ENCODE measurements at regions not wholly inside any gene's neighbourhood (a gene's known extent, or its start where the extent isn't known, plus 50 kb on each side); places are given as distances from the start of the nearest gene placed in this dataset.

DNA sequence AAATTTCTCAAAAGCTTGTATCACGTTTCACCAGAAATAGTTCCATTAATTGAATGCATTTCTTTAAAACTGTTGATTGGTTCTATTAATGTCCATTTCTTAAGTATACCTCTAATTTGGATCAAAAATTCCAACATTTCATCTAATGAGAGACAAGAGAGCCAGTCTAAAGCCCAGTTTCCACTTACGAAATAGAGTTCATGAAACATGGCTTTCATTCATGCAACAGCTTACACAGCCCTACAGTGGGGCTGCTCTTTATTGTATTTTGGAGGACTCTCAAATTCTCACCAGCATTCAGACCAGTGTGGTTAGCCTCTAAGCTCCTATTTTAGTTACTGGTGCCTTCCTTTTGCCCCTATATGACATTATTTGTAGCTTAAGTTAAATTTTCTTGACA is 566.9 kb upstream of the RGMB start:
- TF ChIP-seq POLR2A (IDR thresholded peaks at IDR 0.05), result no peak
- TF ChIP-seq, protein P1, sequence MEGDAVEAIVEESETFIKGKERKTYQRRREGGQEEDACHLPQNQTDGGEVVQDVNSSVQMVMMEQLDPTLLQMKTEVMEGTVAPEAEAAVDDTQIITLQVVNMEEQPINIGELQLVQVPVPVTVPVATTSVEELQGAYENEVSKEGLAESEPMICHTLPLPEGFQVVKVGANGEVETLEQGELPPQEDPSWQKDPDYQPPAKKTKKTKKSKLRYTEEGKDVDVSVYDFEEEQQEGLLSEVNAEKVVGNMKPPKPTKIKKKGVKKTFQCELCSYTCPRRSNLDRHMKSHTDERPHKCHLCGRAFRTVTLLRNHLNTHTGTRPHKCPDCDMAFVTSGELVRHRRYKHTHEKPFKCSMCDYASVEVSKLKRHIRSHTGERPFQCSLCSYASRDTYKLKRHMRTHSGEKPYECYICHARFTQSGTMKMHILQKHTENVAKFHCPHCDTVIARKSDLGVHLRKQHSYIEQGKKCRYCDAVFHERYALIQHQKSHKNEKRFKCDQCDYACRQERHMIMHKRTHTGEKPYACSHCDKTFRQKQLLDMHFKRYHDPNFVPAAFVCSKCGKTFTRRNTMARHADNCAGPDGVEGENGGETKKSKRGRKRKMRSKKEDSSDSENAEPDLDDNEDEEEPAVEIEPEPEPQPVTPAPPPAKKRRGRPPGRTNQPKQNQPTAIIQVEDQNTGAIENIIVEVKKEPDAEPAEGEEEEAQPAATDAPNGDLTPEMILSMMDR (IDR thresholded peaks at IDR 0.05), result no peak

Data from uterus (tissue), 2 donors.